ENCODE measurements at regions not wholly inside any gene's neighbourhood (a gene's known extent, or its start where the extent isn't known, plus 50 kb on each side); places are given as distances from the start of the nearest gene placed in this dataset.

- H3K4me3 ChIP-seq (ENCODE audit: low read length): peak overlapping the region; percentile 56
- ChIA-PET CTCF (interaction anchor here (1.0 kb wide), 1 partner anchor 17 kb away, joined by 3 read pairs; no protein-coding TSS in a partner anchor), POLR2A (ENCODE audit: unreplicated experiment) (no interaction called here)
- no peaks in the 10 kb centered on the region for H3K9me3 ChIP-seq (ENCODE audit: low read length)
- H3K36me3 ChIP-seq (ENCODE audit: low read depth, low read length): no peaks in the 10 kb centered on the region
- ATAC-seq (peak; percentile 90), DNase-seq (peak; percentile 64)
- BruUV-seq (replicated peaks): no TSS peak
- H3F3A ChIP-seq (ENCODE audit: low read length, unreplicated experiment): no peaks in the 10 kb centered on the region
- no peaks in the 10 kb centered on the region for H3K27me3 ChIP-seq (ENCODE audit: low read length)
- no peaks in the 10 kb centered on the region for H4K20me1 ChIP-seq (ENCODE audit: low read length)
- H3K9ac ChIP-seq (ENCODE audit: low read length): 0 out of 2 replicates have a peak overlapping the region, but pooled peaks have one; percentile 19
- peak overlapping the region; percentile 83 for H3K27ac ChIP-seq (ENCODE audit: low read length)
- intact Hi-C loops (cut with micrococcal nuclease): no loop called here
- H3K4me1 ChIP-seq (ENCODE audit: insufficient read depth, low read length): peaks cover 16% of the 10 kb centered on the region
- peak overlapping the region; percentile 79 for H3K4me2 ChIP-seq (ENCODE audit: low read length)
- TF ChIP-seq CTCF (conservative IDR thresholded peaks at IDR 0.05; ENCODE audit: low read depth, low read length) (0 out of 2 replicates have a peak, but pooled peaks have one; percentile 21), EZH2 (IDR thresholded peaks at IDR 0.05; ENCODE audit: low read length, unreplicated experiment) (no peak)
- H2AFZ ChIP-seq (ENCODE audit: low read length): peak overlapping the region; percentile 72
- no peaks in the 10 kb centered on the region for H3K79me2 ChIP-seq (ENCODE audit: low read length)
- no peaks in the 10 kb centered on the region for H3K9me2 ChIP-seq (replicated peaks; ENCODE audit: low read length)
These were observed 81.6 kb upstream of the PFKP start for GRCh38 chr10:2985729-2986232.

GRCh38 chr10:2984682-2985081, 82.7 kb upstream of the PFKP start:
- no peak overlapping the region for H3K4me3 ChIP-seq (ENCODE audit: low read length)
- no peaks in the 10 kb centered on the region for H3F3A ChIP-seq (ENCODE audit: low read length, unreplicated experiment)
- H3K9me2 ChIP-seq (replicated peaks; ENCODE audit: low read length): no peaks in the 10 kb centered on the region
- ChIA-PET POLR2A (ENCODE audit: unreplicated experiment) (no interaction called here), CTCF (no interaction called here)
- no peak for TF ChIP-seq EZH2phosphoT487 (IDR thresholded peaks at IDR 0.05; ENCODE audit: borderline replicate concordance, low read length)
- no peak for TF ChIP-seq EZH2 (IDR thresholded peaks at IDR 0.05; ENCODE audit: low read length, unreplicated experiment)
- TF ChIP-seq CTCF (conservative IDR thresholded peaks at IDR 0.05; ENCODE audit: low read depth, low read length): no peak
- H3K4me1 ChIP-seq (ENCODE audit: insufficient read depth, low read length): peaks cover 16% of the 10 kb centered on the region
- no peak overlapping the region for H3K4me2 ChIP-seq (ENCODE audit: low read length)
- no peak overlapping the region for H3K27ac ChIP-seq (ENCODE audit: low read length)
- H3K9me3 ChIP-seq (ENCODE audit: low read length): no peaks in the 10 kb centered on the region
- H3K9ac ChIP-seq (ENCODE audit: low read length): no peak overlapping the region
- no TSS peak for BruUV-seq (replicated peaks)
- H3K27me3 ChIP-seq (ENCODE audit: low read length): no peaks in the 10 kb centered on the region
- DNase-seq: no peak
- no peak for ATAC-seq
- no peak overlapping the region for H2AFZ ChIP-seq (ENCODE audit: low read length)
- H4K20me1 ChIP-seq (ENCODE audit: low read length): no peaks in the 10 kb centered on the region
- no peaks in the 10 kb centered on the region for H3K36me3 ChIP-seq (ENCODE audit: low read depth, low read length)
- H3K79me2 ChIP-seq (ENCODE audit: low read length): no peaks in the 10 kb centered on the region
- intact Hi-C loops (cut with micrococcal nuclease): no loop called here

GRCh38 chr10:2982146-2982545, 85.2 kb upstream of the PFKP start:
- H3K9ac ChIP-seq (ENCODE audit: low read length): no peak overlapping the region
- POLR2A ChIA-PET (ENCODE audit: unreplicated experiment): no interaction called here

More at GRCh38 chr10:2982146-2982545, 85.2 kb upstream of the PFKP start:
- Histone ChIP-seq H3K9me2 (replicated peaks; ENCODE audit: low read length) (no peaks in the 10 kb centered on the region), H3K9me3 (ENCODE audit: low read length) (no peaks in the 10 kb centered on the region), H3K79me2 (ENCODE audit: low read length) (no peaks in the 10 kb centered on the region), H3K27me3 (ENCODE audit: low read length) (no peaks in the 10 kb centered on the region), H3K4me2 (ENCODE audit: low read length) (no peak overlapping the region), H3K4me3 (ENCODE audit: low read length) (no peak overlapping the region), H3K4me1 (ENCODE audit: insufficient read depth, low read length) (peaks cover 16% of the 10 kb centered on the region), H3K27ac (ENCODE audit: low read length) (no peak overlapping the region), H4K20me1 (ENCODE audit: low read length) (no peaks in the 10 kb centered on the region), H3K36me3 (ENCODE audit: low read depth, low read length) (no peaks in the 10 kb centered on the region), H3F3A (ENCODE audit: low read length, unreplicated experiment) (no peaks in the 10 kb centered on the region), H2AFZ (ENCODE audit: low read length) (no peak overlapping the region)
- CTCF ChIA-PET: interaction anchor here (0.6 kb wide), 1 partner anchor 61 kb away, joined by 3 read pairs; no protein-coding TSS in a partner anchor
- BruUV-seq (replicated peaks): no TSS peak
- no peak for ATAC-seq
- DNase-seq: no peak
- intact Hi-C loops (cut with micrococcal nuclease): no loop called here
- TF ChIP-seq CTCF (conservative IDR thresholded peaks at IDR 0.05; ENCODE audit: low read depth, low read length): no peak
- TF ChIP-seq EZH2phosphoT487 (IDR thresholded peaks at IDR 0.05; ENCODE audit: borderline replicate concordance, low read length): no peak
- no peak for TF ChIP-seq EZH2 (IDR thresholded peaks at IDR 0.05; ENCODE audit: low read length, unreplicated experiment)

All from PC-3 (cell line).